Anterior cingulate cortex (tissue), 58 donors: ENCODE measurements at regions not wholly inside any gene's neighbourhood (a gene's known extent, or its start where the extent isn't known, plus 50 kb on each side); places are given as distances from the start of the nearest gene placed in this dataset.
"Not testable (repeated sequence)": the region's sequence is repeated elsewhere in the genome, so short reads cannot be mapped to it uniquely, and the experiment has no call there.

Experiments used
- DNase-seq, 58 donors: peaks; one replicate each; lab custom pipeline; 2025; lab: John Stamatoyannopoulos, UW

GRCh38 chr21:34270411-34270810, 93.4 kb upstream of the KCNE2 start:
- no peak for DNase-seq

GRCh38 chr21:34271189-34271851, 92.5 kb upstream of the KCNE2 start:
- DNase-seq = no peak

GRCh38 chr21:34272321-34272720, 91.5 kb upstream of the KCNE2 start:
- no peak for DNase-seq

- no peak for DNase-seq
These were observed 89.8 kb upstream of the KCNE2 start for GRCh38 chr21:34274001-34274400.

- DNase-seq = no peak
These were observed 86.9 kb upstream of the KCNE2 start for GRCh38 chr21:34276711-34277425.

- DNase-seq = no peak
These were observed 85.4 kb upstream of the KCNE2 start for GRCh38 chr21:34278451-34278850.

- no peak for DNase-seq
These were observed 84.5 kb upstream of the KCNE2 start for GRCh38 chr21:34279285-34279684.

- no peak for DNase-seq
These were observed 83.9 kb upstream of the KCNE2 start for GRCh38 chr21:34279883-34280282.

- peak in 6 of 58 donors; percentile 3 to 15 (median 7) for DNase-seq
These were observed 83.4 kb upstream of the KCNE2 start for GRCh38 chr21:34280389-34280795.

- no peak for DNase-seq
These were observed 82.8 kb upstream of the KCNE2 start for GRCh38 chr21:34280959-34281358.

GRCh38 chr21:34282223-34282622, 81.6 kb upstream of the KCNE2 start:
- no peak for DNase-seq

GRCh38 chr21:34284666-34285065, 79.1 kb upstream of the KCNE2 start:
- DNase-seq = no peak

GRCh38 chr21:34288042-34288441, 75.8 kb upstream of the KCNE2 start:
- DNase-seq = not testable (repeated sequence)

GRCh38 chr21:34289856-34290255, 74.0 kb upstream of the KCNE2 start:
- no peak for DNase-seq

- DNase-seq = no peak
These were observed 66.9 kb upstream of the KCNE2 start for GRCh38 chr21:34296878-34297277.

- DNase-seq = no peak
These were observed 65.2 kb upstream of the KCNE2 start for GRCh38 chr21:34298534-34299167.

GRCh38 chr21:34299168-34299539, 64.7 kb upstream of the KCNE2 start:
- DNase-seq = no peak

- DNase-seq = no peak
These were observed 61.3 kb upstream of the KCNE2 start for GRCh38 chr21:34302521-34302920.

- no peak for DNase-seq
These were observed 57.9 kb upstream of the KCNE2 start for GRCh38 chr21:34305605-34306604.

GRCh38 chr21:34307991-34308532, 55.7 kb upstream of the KCNE2 start:
- DNase-seq = no peak
